NCI-H1930 (cell line): ENCODE measurements at regions not wholly inside any gene's neighbourhood (a gene's known extent, or its start where the extent isn't known, plus 50 kb on each side); places are given as distances from the start of the nearest gene placed in this dataset.
"Not testable (repeated sequence)": the region's sequence is repeated elsewhere in the genome, so short reads cannot be mapped to it uniquely, and the experiment has no call there.

Experiments used
- DNase-seq, 2 experiments: peaks; one replicate each; lab custom pipeline; 2025; lab: John Stamatoyannopoulos, UW

DNA sequence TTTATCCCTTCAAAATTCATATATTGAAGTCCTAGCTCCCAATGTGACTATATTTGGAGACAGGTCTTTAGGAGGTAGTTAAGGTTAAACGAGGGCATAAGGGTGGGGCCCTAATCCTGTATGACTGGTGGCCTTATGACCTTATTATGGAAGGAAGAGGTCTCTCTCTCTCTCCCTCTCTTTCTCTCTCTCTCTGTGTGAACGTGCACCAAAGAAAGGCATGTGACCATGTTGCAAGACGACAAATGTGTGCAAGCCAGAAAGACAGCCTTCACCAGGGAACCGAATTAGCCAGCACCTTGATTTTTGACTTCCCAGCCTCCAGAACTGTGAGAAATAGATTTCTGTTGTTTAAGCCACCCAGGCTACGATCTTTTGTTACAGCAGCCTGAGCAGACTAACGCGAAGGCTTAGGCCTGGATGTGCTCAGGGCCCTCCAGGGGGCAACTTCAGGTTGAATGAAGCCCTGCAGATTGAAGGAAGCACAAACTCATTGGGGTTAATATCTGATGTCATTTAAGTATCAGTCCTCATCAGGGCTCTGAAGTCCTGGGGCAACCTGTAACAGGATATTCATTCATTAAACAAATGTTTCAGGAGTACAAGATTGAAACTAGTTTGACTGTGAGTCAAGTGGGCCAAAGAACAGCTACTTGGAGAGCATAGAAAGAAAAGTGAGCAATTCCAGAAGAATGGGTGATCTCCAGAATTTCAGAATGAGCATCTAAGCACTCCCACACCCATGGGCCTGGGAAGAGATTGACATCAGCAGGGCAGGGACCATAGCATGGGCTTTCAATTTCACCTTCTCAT is 157.4 kb upstream of the TNFAIP3 start:
- DNase-seq = no peak

DNA sequence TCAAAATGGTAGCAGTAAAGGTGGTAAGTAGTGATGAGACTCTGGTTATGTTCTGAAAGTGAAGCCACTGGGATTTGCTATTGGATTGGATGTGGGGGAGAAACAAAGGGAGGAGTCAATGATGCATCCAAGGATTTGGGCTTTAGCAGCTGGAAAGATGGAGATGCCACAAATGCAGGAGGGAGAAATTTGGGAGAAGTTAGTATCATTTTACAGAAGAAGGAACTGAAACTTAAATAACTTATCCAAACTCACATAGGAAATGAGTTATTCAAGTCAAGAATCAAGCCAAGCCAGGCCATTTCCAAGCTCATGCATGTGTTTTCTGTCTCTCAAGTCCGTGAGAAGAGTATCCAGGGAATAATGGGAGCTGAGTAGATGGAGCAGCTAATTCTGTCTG is 155.1 kb upstream of the TNFAIP3 start:
- no peak for DNase-seq

DNA sequence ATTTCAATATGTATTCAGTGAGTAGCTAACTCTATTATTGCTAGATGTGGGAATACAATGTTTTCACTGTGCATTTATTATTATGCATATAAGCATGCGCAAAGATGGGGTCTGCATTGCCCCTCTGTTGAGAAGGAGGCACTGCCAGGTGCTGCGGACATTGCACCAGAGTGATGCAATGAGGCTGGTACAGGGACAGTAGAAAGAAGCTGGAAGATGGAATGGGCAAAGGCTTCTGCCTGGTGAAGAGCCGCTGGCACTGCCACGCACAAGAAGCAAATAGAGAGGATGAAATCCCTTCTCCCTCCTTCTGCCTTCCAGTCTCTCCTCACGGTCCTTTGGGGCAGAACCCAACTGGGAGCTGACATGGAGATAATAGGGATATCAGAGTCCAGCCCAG is 154.5 kb upstream of the TNFAIP3 start:
- no peak for DNase-seq

- no peak for DNase-seq
Observed at GRCh38 chr6:137715589-137716045, 151.4 kb upstream of the TNFAIP3 start.

DNA sequence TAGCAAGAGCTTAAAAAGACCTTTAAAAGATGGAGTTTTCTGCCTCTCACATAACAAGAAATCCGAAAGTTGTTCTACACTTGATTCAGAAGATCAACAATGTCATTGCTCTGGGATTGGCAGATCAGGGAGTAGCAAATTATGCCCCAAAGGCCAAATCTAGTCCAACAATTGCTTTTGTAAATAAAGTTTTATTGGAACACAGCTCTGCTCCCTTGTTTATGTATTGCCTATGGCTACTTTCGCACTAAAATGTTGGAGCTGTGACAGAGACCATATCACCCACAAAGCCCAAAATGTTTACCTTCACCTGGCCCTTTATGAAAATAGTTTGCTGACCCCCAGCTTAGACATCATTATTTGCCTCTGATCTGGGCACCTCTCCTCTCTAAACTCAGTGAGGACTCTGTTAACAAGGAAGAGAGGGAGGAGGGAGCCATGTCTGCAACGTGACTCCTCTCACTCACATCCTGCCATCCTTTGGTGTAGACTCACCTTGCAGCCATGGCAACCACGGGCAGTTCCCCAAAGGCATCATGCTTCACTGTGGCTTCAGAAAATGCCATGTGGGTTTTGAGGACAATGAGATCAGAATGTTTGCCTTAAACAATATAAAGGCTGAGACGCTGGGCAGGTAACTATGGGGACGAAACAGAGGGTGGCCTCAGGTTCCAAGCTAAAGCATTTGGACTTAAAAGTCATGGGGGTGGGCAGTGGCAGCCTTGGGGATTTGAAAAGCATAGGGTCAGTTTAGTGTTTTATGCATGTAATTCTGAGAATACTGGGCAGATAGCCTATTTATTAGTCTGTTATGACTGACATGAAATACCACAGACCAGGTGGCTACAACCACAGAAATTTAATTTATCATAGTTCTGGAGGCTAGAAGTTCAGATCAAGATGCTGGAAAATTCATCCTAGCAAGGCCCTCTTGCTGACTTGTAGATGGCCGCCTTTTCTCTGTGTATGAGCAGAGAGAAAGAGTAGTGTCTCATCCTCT is 149.7 kb upstream of the TNFAIP3 start:
- DNase-seq = peak in 1 of 2 experiments; percentile 69

DNA sequence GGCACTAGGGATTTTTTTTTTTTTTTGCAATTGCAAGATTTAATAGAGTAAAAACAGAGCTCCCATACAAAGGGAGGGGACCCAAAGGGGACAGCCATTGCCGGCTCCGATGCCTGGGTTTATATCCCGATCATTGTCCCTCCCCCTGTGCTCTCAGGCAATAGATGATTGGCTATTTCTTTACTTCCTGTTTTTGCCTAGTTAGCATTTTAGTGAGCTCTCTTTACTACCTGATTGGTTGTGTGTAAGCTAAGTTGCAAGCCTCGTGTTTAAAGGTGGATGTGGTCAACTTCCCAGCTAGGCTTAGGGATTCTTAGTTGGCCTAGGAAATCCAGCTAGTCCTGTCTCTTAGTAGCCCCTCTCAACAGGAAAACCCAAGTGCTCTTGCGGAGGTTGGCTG is 148.2 kb upstream of the TNFAIP3 start:
- DNase-seq = not testable (repeated sequence)

GRCh38 chr6:137722749-137723272 is 144.2 kb upstream of the TNFAIP3 start:
- DNase-seq = no peak

DNA sequence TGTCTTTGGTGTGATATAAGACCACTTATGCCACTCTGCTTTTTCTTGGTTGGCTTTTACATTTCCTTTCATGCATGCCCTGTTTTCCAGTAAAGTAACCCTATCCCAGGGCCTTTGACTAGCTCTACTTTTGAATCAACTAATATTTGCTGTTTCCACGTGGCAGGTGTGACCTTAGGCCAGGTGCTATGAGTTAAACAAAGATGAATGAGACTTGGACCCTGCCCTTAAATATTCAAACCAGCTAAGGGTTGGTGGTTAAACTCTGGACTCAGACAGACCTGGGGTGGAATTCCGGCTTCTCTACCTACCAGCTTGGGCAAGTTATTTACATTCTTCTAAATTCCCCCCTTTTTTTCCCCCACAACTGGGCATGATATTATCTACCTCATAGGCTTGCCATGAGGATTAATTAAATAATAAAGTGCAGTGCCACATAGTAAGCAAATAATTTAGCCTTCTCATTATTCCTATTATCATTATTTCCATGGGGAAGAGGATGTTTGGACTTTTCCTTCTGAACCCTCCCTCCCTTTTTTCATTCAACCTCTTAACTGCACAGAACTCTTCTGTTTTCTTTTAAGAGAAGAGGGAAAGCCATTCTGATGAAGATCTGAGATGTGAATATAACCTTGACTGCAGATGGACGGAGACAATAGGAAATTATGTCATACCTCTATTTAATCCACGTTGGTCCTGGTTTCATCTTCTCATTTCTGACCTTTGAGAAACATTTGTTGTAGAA is 143.6 kb upstream of the TNFAIP3 start:
- DNase-seq = no peak

DNA sequence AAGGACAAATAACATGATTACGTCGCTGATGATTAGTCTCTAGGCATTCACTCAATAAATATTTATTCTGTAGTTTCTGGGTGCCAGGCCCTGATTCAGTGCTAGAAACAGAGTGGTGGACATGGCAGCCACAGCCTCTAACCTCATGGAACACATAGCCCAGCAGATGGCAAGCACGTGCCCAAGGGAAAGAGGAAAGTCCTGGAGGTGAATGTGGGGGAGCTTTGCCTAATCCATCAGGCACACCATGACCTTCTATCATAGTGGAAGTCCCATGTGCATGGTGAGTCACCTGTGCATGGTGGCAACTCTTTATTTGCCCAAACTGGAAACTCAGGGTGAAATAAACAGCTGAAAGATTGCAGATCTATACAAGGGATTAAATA is 143.0 kb upstream of the TNFAIP3 start:
- no peak for DNase-seq

- DNase-seq = no peak
Observed at GRCh38 chr6:137724495-137725211, 142.4 kb upstream of the TNFAIP3 start.

DNA sequence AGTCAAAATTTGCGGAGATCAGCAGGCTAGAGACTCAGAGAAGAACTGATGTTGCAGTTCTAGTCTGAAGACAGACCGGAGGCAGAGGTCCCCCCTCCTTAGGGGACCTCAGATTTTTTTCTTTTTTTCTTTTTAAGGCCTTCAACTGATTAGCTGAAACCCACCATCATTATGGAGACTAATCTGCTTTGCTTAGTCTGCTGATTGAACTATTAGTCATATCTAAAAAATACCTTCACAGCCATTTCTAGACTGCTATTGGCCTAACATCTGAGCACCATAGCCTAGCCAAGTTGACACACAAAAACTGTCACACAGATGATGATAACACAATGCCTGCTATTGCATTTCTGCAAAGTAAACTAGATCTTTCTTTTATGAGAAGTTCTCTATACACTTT is 141.1 kb upstream of the TNFAIP3 start:
- DNase-seq = no peak

DNA sequence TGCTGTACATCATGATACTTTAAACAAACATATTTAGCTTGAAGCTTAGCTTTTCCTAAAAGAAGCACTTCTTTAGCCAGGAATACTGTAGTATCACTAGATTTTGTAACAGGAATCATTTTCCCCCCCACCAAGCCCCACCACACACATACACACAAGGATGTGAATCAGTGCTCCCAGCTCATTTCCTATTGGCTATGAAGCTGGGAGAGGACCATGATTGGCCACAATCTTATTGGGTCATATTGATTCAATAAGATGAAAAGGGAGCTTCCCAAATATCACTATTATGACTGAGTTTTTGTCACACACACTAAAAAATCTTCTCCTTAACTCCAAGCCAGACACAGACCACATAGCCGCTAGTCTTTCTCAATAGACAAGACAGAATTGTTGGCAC is 140.5 kb upstream of the TNFAIP3 start:
- DNase-seq = no peak

GRCh38 chr6:137727216-137727765 is 139.8 kb upstream of the TNFAIP3 start:
- DNase-seq = no peak

GRCh38 chr6:137728386-137729349 is 138.4 kb upstream of the TNFAIP3 start:
- DNase-seq = no peak

DNA sequence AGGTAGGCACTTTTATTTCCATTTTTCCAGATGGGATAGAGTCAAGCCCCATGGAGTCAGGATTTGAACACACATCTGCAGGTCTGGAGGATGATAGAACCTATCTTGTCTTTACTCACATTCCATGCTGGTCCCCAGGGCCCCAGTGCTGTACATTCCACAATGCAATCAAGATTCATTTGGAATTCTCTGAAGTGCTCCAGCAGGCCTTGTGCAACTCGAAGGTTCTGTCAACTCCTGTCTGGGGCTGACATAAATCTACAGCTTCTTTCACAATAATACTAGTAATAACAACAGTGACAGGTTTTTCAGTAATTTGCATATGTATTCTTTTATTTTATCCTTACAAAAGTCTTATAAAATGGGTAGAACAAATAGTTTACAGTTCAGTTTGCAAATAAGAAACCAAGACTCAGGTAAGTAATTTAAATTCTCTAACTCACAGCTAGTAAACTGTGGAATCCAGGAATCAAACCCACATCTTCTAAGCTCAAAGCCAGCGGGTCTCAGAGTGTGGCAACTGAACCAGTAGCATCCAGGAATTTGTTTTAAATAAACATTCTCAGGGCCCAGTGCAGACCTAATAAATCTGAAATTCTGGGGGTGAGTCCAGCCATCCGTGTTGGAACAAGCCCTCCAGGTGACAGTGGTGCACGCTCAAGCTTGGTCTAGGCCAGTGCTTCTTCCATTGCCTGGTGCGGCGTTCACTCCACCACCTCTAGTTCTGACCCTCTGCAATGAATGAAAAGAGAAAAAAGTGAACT is 137.0 kb upstream of the TNFAIP3 start:
- no peak for DNase-seq

DNA sequence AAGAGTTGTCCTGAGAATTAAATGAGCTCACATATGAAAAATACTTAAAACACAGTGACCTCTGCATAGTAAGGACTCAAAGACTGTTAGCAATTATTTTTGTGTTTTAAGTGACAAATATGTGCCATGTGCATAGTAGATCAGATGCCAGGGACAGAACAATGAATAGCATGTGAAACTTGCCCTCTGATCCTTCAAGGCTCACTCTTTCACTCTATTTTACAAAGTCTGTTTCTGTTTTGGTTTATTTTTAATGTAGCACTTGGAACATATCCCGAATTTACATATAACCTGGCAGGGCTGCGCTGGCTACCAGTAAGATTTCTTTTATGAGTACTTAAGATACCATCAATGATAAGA is 135.5 kb upstream of the TNFAIP3 start:
- no peak for DNase-seq

GRCh38 chr6:137731960-137732616 is 135.0 kb upstream of the TNFAIP3 start:
- DNase-seq = no peak

- DNase-seq = no peak
Observed at GRCh38 chr6:137733372-137733771, 133.7 kb upstream of the TNFAIP3 start.
